Heart left ventricle (tissue), 16 donors: ENCODE measurements at regions not wholly inside any gene's neighbourhood (a gene's known extent, or its start where the extent isn't known, plus 50 kb on each side); places are given as distances from the start of the nearest gene placed in this dataset.

Source experiments
- ATAC-seq, 4 donors: fragments of 200-7000 bp; cut with Tn5 transposase; one replicate each; pipeline ENCODE4 v1.9.1; 2020 to 2022; ENCODE audit warnings: moderate library complexity in 4 of 4, mild to moderate bottlenecking in 3 of 4, moderate number of reproducible peaks in 1 of 4
- DNase-seq, 5 donors: peaks; one replicate each; pipeline ENCODE4 v3.0.0-alpha.2; 2020
- H3K27ac ChIP-seq, 12 donors: fragments of 200-600 bp; sonication (generic) in 4 of 12; one replicate each; pipeline versions ENCODE4 v1.5.0 to v1.8.0; 2016 to 2022; ENCODE audit warnings: mild to moderate bottlenecking in 2 of 12
- H3K27me3 ChIP-seq, 9 donors: fragments of 200-600 bp; sonication (generic) in 2 of 9; one replicate each; pipeline versions ENCODE4 v1.5.1 to v1.8.0; 2016 to 2022; ENCODE audit warnings: mild to moderate bottlenecking in 3 of 9
- H3K36me3 ChIP-seq, 9 donors: fragments of 200-600 bp; sonication (generic) in 2 of 9; one replicate each; pipeline versions ENCODE4 v1.5.0 to v1.8.0; 2018 to 2022; ENCODE audit warnings: mild to moderate bottlenecking in 2 of 9
- H3K4me1 ChIP-seq, 12 donors: fragments of 200-600 bp; sonication (generic) in 4 of 12; one replicate each; pipeline versions ENCODE4 v1.5.0 to v1.8.0; 2016 to 2022; ENCODE audit warnings: mild to moderate bottlenecking in 3 of 12
- H3K4me3 ChIP-seq, 12 donors: fragments of 200-600 bp; sonication (generic) in 4 of 12; one replicate each; pipeline versions ENCODE4 v1.5.0 to v1.8.0; 2017 to 2022; ENCODE audit warnings: mild to moderate bottlenecking in 9 of 12, moderate library complexity in 4 of 12
- H3K9me3 ChIP-seq, 12 donors: fragments of 200-600 bp; sonication (generic) in 4 of 12; one replicate each; pipeline versions ENCODE4 v1.5.0 to v1.8.0; 2016 to 2022; ENCODE audit warnings: mild to moderate bottlenecking in 1 of 12
- POLR2A ChIP-seq, 2 donors: fragments of 450-650 bp; IDR thresholded peaks; one replicate each; pipeline ENCODE4 v1.6.1; 2017; ENCODE audit warnings: antibody characterized with exemption in 2 of 2, mild to moderate bottlenecking in 2 of 2, moderate library complexity in 2 of 2
- WGBS, 4 donors: extraction: QIAGEN DNeasy Blood & Tissue Kit in 2 of 4; methylation state at CpG; one replicate each; pipeline versions ENCODE4 v1.1.5 to v1.1.7; 2013 to 2018; 5-methylcytosine and 5-hydroxymethylcytosine counted together
- intact Hi-C, 10 donors: fragments of 100-400 bp; cut with DNase I; formaldehyde crosslinking; loops; one replicate each; pipeline versions ENCODE4 v1.11.1 to v1.14.2; 2022
- TF ChIP-seq, protein P1 (sequence below), 12 donors: fragments of 200-600 bp; sonication (generic) in 4 of 12; IDR thresholded peaks; one replicate each; pipeline versions ENCODE4 v1.5.0 to v1.8.0; 2018 to 2022; ENCODE audit warnings: antibody characterized with exemption in 12 of 12, mild to moderate bottlenecking in 5 of 12
- donor health status: ischemic (EF 13 %, LVEDD 7.1; RV severe dilation, severe dysfunction).
- donor health status: healthy with polysubstance abuse.
- donor health status: DM: no; HTN: yes; CAD: no.
- donor health status: DM: no; HTN: no; CAD: no.
- donor health status: ischemic (EF 25% LVEDD 6.9; RV normal size, moderate dysfunction).
- donor health status: ischemic (EF 25% LVEDD 5.7; RV mildly dilated, moderate dysfunction).
- donor health status: healthy.
- donor health status: DM: yes; HTN: yes; CAD: no.
- donor health status: ischemic (EF 35%, LVEDD 5.7; RV mildly dilated, moderate dysfunction).
- donor health status: nonischemic (EF 11% LVEDD 7.7; RV severe dilation, severe dysfunction).
- donor health status: DM: yes; HTN: yes; CAD: no.
- donor health status: PGD.
- donor health status: ischemic (EF 29% LVEDD 5.4; RV normal size, mild dysfunction).
- donor health status: nonischemic (EF 23%, LVEDD 6.1; RV moderate dilation, normal function).

DNA sequence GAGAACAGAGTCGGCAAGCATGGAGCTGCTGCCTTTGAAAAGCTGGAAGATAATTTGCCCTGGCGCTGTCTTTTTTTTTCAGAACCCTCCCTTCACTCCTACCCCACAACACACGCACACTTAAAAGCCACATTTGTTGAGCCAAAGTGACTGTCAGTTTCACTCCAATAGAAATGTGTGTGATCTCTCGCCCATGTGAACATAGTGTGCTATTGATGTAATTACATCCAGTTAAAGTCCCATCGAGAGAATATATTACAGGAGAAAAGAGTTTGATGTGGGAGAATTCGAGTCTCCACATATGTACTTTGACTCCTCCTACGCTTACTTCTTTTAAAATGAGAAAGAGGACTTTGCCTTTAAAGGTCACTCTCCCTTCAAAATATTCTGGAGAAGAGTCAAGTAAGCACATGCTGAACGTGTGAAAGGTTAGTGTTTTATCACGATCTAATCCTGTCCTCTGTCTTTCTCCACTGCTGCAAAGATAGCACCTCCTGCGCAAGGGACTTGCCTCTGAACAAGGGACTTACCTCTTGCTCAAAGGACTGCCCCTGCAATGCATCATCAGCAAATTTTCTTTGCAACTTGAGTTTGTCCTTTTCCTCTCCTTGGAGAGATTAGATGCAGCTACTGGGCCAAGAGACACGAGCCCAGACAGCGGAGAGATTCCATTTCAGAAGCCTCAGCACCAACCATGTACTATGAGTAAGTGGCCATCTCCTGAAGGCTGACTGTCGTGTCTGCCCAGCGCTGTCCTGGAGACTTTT lies 613.9 kb downstream of the PTPRU start:
- intact Hi-C loops, result loop anchor here in 3 of 10 donors (5.0 to 10.0 kb wide), 3 partner anchors 58 to 615 kb away; partner anchors contain the start of genes PTPRU (in 2 of the 3) and MECR (in 1 of the 3)

GRCh38 chr1:29849038-29849750 lies 612.9 kb downstream of the PTPRU start:
- Histone ChIP-seq H3K27ac (no peak overlapping the region), H3K4me1 (peaks cover 0 to 7% (median 0%) of the 10 kb centered on the region in 12 donors), H3K27me3 (peaks cover 0 to 52% (median 8%) of the 10 kb centered on the region in 9 donors), H3K4me3 (no peak overlapping the region), H3K36me3 (no peaks in the 10 kb centered on the region), H3K9me3 (no peaks in the 10 kb centered on the region)
- WGBS, 4 donors, result 59 to 71% (median 62%) methylated on average over 8 to 10 of the region's 10 CpGs
- intact Hi-C loops, result loop anchor here in 1 of 10 donors (5.0 kb wide), 1 partner anchor 57 kb away; no protein-coding TSS in a partner anchor
- DNase-seq (no peak), ATAC-seq (no peak)
- TF ChIP-seq POLR2A (IDR thresholded peaks at IDR 0.05), result no peak
- TF ChIP-seq, protein P1, sequence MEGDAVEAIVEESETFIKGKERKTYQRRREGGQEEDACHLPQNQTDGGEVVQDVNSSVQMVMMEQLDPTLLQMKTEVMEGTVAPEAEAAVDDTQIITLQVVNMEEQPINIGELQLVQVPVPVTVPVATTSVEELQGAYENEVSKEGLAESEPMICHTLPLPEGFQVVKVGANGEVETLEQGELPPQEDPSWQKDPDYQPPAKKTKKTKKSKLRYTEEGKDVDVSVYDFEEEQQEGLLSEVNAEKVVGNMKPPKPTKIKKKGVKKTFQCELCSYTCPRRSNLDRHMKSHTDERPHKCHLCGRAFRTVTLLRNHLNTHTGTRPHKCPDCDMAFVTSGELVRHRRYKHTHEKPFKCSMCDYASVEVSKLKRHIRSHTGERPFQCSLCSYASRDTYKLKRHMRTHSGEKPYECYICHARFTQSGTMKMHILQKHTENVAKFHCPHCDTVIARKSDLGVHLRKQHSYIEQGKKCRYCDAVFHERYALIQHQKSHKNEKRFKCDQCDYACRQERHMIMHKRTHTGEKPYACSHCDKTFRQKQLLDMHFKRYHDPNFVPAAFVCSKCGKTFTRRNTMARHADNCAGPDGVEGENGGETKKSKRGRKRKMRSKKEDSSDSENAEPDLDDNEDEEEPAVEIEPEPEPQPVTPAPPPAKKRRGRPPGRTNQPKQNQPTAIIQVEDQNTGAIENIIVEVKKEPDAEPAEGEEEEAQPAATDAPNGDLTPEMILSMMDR (IDR thresholded peaks at IDR 0.05), result peak; percentile 13 to 52 (median 37)

More for the DNA sequence above, 613.9 kb downstream of the PTPRU start:
- TF ChIP-seq, protein P1 (IDR thresholded peaks at IDR 0.05), result no peak
- no peak for TF ChIP-seq POLR2A (IDR thresholded peaks at IDR 0.05)
- 55 to 61% (median 58%) methylated on average over 14 of the region's 14 CpGs for WGBS, 4 donors
- no peaks in the 10 kb centered on the region for H3K36me3 ChIP-seq
- no peak overlapping the region for H3K27ac ChIP-seq
- no peak for ATAC-seq
- peaks cover 0 to 52% (median 8%) of the 10 kb centered on the region in 9 donors for H3K27me3 ChIP-seq
- peaks cover 0 to 7% (median 0%) of the 10 kb centered on the region in 12 donors for H3K4me1 ChIP-seq
- DNase-seq, result no peak
- H3K4me3 ChIP-seq, result no peak overlapping the region
- no peaks in the 10 kb centered on the region for H3K9me3 ChIP-seq

DNA sequence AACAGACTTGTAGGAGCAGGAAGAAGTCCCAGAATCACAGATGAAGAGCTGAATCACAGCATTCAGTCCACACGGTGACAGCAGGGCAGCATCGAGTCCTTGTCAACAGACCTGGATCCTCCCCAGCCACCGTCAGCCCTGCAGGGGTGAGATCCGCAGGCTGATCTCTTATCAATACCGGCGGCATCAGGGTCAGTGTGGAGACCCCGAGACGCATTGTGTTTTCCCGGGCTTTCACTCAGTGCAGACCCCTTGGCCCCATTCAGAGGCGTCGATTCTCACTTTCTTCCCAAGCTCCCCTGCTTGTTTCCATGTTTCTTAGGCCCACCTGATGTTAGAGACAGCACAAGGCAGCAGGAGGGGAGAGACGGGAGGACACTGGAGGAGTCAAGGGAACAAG lies 609.6 kb downstream of the PTPRU start:
- Histone ChIP-seq H3K9me3 (peaks cover 0 to 20% (median 13%) of the 10 kb centered on the region in 12 donors), H3K27me3 (peaks cover 0 to 59% (median 8%) of the 10 kb centered on the region in 9 donors), H3K4me3 (no peak overlapping the region), H3K27ac (no peak overlapping the region), H3K36me3 (no peaks in the 10 kb centered on the region), H3K4me1 (no peaks in the 10 kb centered on the region)
- intact Hi-C loops, result loop anchor here in 1 of 10 donors (5.0 kb wide), 1 partner anchor 54 kb away; no protein-coding TSS in a partner anchor
- TF ChIP-seq POLR2A (IDR thresholded peaks at IDR 0.05), result no peak
- TF ChIP-seq, protein P1 (IDR thresholded peaks at IDR 0.05), result no peak
- DNase-seq, result no peak
- 25 to 33% (median 28%) methylated on average over 12 of the region's 12 CpGs for WGBS, 4 donors
- no peak for ATAC-seq

- intact Hi-C loops, result no loop called here
- ATAC-seq (no peak), DNase-seq (no peak)
These were observed 605.8 kb downstream of the PTPRU start for GRCh38 chr1:29842130-29842529.

More at GRCh38 chr1:29842130-29842529, 605.8 kb downstream of the PTPRU start:
- no peaks in the 10 kb centered on the region for H3K4me1 ChIP-seq
- WGBS, 4 donors, result 50 to 67% (median 59%) methylated on average over 1 of the region's 1 CpG
- peaks cover 0 to 20% (median 13%) of the 10 kb centered on the region in 12 donors for H3K9me3 ChIP-seq
- H3K36me3 ChIP-seq, result no peaks in the 10 kb centered on the region
- TF ChIP-seq, protein P1 (IDR thresholded peaks at IDR 0.05), result no peak
- TF ChIP-seq POLR2A (IDR thresholded peaks at IDR 0.05), result no peak
- peaks cover 0 to 27% (median 0%) of the 10 kb centered on the region in 9 donors for H3K27me3 ChIP-seq
- H3K4me3 ChIP-seq, result no peak overlapping the region
- H3K27ac ChIP-seq, result no peak overlapping the region
